Nephron progenitor cell (in vitro differentiated cells): ENCODE measurements at regions not wholly inside any gene's neighbourhood (a gene's known extent, or its start where the extent isn't known, plus 50 kb on each side); places are given as distances from the start of the nearest gene placed in this dataset.

Experiments used
- DNase-seq: peaks from one replicate; pipeline ENCODE4 v3.0.0; 2021
- H3K27ac Mint-ChIP-seq: 2 replicates; pipeline ENCODE4 v1.8.0; 2021; ENCODE audit warnings: mild to moderate bottlenecking, moderate library complexity, mixed read lengths
- H3K27me3 Mint-ChIP-seq: 2 replicates; pipeline ENCODE4 v1.8.0; 2021; ENCODE audit warnings: mild to moderate bottlenecking, low read depth, mixed read lengths; ENCODE audit not compliant: poor library complexity
- H3K36me3 Mint-ChIP-seq: 2 replicates; pipeline ENCODE4 v1.8.0; 2021; ENCODE audit warnings: low read depth, mixed read lengths
- H3K4me1 Mint-ChIP-seq: 2 replicates; pipeline ENCODE4 v1.8.0; 2021; ENCODE audit warnings: mixed read lengths
- H3K4me3 Mint-ChIP-seq: 2 replicates; pipeline ENCODE4 v1.8.0; 2021; ENCODE audit warnings: mild to moderate bottlenecking, moderate library complexity, mixed read lengths
- H3K9me3 Mint-ChIP-seq: 2 replicates; pipeline ENCODE4 v1.8.0; 2021; ENCODE audit warnings: mild to moderate bottlenecking, moderate library complexity, mixed read lengths
- TF ChIP-seq, protein P1 (sequence below): fragments of 200-600 bp; sonication (generic); IDR thresholded peaks from 2 replicates; pipeline ENCODE4 v1.5.0; 2021; ENCODE audit warnings: antibody characterized with exemption

DNA sequence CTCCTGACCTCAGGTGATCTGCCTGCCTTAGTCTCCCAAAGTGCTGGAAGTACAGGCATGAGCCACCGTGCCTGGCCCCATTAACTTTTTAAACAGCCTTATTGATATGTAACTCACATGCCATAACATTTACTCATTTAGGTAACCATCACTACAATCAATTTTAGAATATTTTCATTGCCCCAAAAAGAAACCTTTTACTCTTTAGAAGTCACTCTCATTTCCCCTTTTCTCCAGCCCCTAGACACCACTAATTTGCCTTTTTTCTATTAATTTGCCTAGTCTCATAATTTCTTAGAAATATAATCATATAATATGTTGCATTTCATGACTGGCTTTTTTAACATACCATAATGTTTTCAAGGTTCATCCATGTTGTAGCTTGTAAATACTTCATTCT, 57.2 kb upstream of the TACR1 start:
- H3K27me3 Mint-ChIP-seq = no peaks in the 10 kb centered on the region
- no peaks in the 10 kb centered on the region for H3K4me1 Mint-ChIP-seq
- no peak overlapping the region for H3K27ac Mint-ChIP-seq
- no peak overlapping the region for H3K4me3 Mint-ChIP-seq
- peaks cover 46% of the 10 kb centered on the region for H3K9me3 Mint-ChIP-seq
- H3K36me3 Mint-ChIP-seq = no peaks in the 10 kb centered on the region
- DNase-seq = no peak
- TF ChIP-seq, protein P1, sequence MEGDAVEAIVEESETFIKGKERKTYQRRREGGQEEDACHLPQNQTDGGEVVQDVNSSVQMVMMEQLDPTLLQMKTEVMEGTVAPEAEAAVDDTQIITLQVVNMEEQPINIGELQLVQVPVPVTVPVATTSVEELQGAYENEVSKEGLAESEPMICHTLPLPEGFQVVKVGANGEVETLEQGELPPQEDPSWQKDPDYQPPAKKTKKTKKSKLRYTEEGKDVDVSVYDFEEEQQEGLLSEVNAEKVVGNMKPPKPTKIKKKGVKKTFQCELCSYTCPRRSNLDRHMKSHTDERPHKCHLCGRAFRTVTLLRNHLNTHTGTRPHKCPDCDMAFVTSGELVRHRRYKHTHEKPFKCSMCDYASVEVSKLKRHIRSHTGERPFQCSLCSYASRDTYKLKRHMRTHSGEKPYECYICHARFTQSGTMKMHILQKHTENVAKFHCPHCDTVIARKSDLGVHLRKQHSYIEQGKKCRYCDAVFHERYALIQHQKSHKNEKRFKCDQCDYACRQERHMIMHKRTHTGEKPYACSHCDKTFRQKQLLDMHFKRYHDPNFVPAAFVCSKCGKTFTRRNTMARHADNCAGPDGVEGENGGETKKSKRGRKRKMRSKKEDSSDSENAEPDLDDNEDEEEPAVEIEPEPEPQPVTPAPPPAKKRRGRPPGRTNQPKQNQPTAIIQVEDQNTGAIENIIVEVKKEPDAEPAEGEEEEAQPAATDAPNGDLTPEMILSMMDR = no peak

DNA sequence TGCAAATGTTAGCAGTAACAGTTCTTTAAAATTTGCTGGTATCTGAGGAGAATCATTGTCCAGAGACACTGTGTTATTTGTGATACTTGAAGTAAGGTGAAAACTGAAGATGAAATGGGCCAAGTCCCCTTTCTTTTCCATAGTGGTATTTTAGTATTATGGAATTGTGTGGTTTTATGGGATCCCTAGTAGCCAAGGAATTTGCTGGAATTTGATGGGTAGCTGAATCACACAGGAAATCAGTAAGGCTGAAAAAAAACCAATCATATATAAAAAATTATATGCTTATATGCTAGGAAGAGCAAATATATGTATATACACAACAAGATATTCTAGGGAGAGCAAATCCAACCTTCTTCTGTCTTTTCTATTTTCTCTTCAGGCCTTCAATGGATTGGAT, 54.2 kb upstream of the TACR1 start:
- TF ChIP-seq, protein P1 = no peak
- Mint-ChIP-seq H3K27ac (no peak overlapping the region), H3K4me1 (no peaks in the 10 kb centered on the region), H3K4me3 (no peak overlapping the region), H3K36me3 (no peaks in the 10 kb centered on the region), H3K27me3 (no peaks in the 10 kb centered on the region), H3K9me3 (peaks cover 44% of the 10 kb centered on the region)
- DNase-seq = no peak

DNA sequence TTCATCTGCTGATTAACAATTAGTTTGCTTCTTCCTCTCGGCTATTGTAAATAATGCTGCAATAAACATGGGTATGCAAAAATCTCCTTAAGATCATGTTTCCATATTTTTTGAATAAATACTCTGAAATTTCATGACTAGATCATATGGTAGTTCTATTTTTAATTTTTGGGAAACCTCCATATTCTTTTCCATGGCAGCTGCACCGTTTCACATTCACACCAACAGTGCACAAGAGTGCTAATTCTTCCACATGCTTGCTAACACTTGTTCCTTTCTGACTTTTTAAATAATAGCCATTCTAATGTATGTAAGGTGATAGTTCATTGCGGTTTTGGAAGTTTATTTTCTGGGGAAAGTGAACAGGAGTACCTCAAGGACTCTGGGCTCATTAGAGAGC, 52.6 kb upstream of the TACR1 start:
- Mint-ChIP-seq H3K27ac (no peak overlapping the region), H3K9me3 (peaks cover 30% of the 10 kb centered on the region), H3K4me1 (no peaks in the 10 kb centered on the region), H3K4me3 (no peak overlapping the region), H3K27me3 (no peaks in the 10 kb centered on the region), H3K36me3 (no peaks in the 10 kb centered on the region)
- DNase-seq = no peak
- TF ChIP-seq, protein P1 = no peak
